ENCODE measurements at regions not wholly inside any gene's neighbourhood (a gene's known extent, or its start where the extent isn't known, plus 50 kb on each side); places are given as distances from the start of the nearest gene placed in this dataset.

GRCh38 chr9:79221084-79221483 lies 350.7 kb upstream of the TLE4 start:
- no peak for TF ChIP-seq CTCF (IDR thresholded peaks at IDR 0.05)
- TF ChIP-seq POLR2A (IDR thresholded peaks at IDR 0.05), result no peak
- TF ChIP-seq EP300 (IDR thresholded peaks at IDR 0.05), result no peak
